ENCODE measurements at regions not wholly inside any gene's neighbourhood (a gene's known extent, or its start where the extent isn't known, plus 50 kb on each side); places are given as distances from the start of the nearest gene placed in this dataset.
A peak's percentile ranks its signal among the peaks of the same experiment; 100 is the strongest.

DNA sequence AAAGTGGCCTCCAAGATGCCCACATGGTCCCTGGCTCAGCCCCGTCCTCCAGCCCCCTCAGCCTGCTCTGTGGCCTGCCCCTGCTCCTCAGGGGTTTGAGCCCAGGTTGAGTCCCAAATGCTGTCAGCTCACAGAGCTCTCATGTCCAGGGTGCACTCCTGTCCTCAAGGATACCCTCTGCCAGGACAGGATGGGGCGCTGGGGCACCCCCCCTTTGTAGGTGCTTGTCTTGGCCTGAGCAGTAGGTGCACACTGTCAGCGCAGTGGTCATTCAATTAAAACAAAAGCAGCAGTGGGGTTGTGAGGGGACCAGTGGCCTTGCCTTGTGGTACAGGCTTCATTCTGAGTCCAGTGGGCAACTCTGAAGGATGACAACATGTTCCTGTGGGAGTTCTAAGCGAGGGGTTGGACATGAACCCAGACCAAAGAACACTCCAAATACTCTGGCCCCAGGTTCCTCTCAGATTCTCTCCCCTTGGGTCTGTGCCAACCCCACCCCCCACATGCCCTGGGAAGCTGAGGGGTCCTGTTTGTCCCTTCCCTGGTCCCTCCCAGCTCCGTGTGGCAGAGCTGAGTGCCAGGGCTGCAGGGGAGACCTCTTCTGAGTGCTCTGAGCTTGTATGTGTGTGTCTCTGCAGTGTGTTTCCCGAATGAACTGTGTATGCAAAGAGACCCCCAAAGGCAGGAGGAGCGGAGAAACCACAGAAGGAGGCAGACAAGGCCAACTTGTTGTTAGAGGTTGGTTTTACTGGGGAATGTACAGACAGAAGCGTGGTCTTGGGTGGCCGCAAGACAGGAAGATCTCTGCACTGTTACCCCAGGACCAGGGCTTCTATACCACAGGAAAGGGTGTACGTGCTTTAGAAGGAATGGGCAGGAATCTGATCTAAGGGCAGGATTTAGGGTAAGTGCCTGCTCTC lies 155.6 kb upstream of the HS6ST1 start:
- no peak overlapping the region for H3K27ac ChIP-seq

DNA sequence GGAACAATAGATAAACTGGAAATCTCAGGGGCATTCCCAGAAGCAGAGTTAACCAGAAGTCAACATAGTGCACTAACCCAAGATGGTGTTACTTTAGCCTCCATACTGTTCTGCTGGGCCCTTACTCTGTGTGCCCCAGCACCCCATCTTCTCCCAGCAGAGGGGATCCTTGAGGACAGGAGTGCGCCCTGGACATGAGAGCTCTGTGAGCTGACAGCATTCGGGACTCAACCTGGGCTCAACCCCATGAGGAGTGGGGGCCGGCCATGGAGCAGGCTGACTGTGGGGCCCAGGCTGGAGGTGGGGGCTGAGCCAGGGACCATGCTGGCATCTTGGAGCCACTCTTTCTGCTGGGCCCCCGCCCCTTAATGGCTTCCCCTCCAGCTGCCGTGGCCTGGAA lies 156.3 kb upstream of the HS6ST1 start:
- H3K36me3 ChIP-seq = no peaks in the 10 kb centered on the region
- H3K4me3 ChIP-seq = no peak overlapping the region
- peaks cover under 1 to 3% of the 10 kb centered on the region in 2 donors for H3K9me3 ChIP-seq
- DNase-seq (ENCODE audit: low spot score in 2 of 2) = peak in 1 of 2 donors; percentile 52
- no peak overlapping the region for H3K27ac ChIP-seq
- TF ChIP-seq, protein P1, sequence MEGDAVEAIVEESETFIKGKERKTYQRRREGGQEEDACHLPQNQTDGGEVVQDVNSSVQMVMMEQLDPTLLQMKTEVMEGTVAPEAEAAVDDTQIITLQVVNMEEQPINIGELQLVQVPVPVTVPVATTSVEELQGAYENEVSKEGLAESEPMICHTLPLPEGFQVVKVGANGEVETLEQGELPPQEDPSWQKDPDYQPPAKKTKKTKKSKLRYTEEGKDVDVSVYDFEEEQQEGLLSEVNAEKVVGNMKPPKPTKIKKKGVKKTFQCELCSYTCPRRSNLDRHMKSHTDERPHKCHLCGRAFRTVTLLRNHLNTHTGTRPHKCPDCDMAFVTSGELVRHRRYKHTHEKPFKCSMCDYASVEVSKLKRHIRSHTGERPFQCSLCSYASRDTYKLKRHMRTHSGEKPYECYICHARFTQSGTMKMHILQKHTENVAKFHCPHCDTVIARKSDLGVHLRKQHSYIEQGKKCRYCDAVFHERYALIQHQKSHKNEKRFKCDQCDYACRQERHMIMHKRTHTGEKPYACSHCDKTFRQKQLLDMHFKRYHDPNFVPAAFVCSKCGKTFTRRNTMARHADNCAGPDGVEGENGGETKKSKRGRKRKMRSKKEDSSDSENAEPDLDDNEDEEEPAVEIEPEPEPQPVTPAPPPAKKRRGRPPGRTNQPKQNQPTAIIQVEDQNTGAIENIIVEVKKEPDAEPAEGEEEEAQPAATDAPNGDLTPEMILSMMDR (IDR thresholded peaks at IDR 0.05) = no peak
- no peaks in the 10 kb centered on the region for H3K4me1 ChIP-seq
- intact Hi-C loops (cut with DNase I) = no loop called here
- H3K27me3 ChIP-seq = no peaks in the 10 kb centered on the region

More for the DNA sequence above, 155.6 kb upstream of the HS6ST1 start:
- TF ChIP-seq, protein P1 (IDR thresholded peaks at IDR 0.05) = no peak
- H3K4me1 ChIP-seq = no peaks in the 10 kb centered on the region
- no peaks in the 10 kb centered on the region for H3K36me3 ChIP-seq
- intact Hi-C loops (cut with DNase I) = no loop called here
- H3K27me3 ChIP-seq = no peaks in the 10 kb centered on the region
- peak in 1 of 2 donors; percentile 53 for DNase-seq (ENCODE audit: low spot score in 2 of 2)
- no peak overlapping the region for H3K4me3 ChIP-seq
- H3K9me3 ChIP-seq = peaks cover 7 to 10% of the 10 kb centered on the region in 2 donors

DNA sequence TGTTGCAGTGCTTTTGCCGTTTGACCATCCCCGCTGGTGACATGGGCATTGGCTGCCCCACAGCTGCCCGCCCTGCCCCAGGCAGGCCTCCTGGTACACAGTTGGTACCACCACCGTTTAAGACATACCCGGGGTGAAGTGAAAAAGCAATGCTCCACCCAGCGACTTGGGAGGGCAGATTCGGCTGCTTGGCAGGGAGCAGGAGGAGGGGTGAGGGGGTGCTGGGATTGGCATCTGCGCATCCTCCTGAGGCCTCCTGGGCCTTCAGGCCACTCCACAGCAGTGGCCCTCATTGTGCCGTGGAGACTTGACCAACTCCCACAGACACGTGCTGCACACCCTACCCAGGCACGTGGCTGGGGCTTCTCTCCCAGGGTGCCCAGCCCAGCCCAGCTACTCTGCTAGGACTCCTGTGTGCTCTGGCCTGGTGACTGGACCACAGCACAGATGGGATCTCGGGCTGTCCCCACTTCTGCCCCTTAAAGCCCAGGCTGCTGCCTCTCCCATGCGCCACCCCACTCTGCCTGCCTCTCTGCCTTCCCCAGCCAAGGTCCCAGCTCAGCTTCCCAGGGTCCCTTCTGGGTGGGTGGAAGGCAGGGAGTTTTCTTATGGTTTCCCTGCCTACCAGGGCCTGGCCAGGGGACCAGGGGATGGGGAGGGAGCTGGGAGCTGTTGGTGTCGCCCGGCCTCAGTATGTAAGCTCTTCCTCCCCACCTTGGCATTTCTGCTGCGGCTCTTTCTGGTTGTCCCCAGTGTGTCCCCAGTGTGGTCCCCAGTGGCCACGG lies 157.0 kb upstream of the HS6ST1 start:
- TF ChIP-seq, protein P1 (IDR thresholded peaks at IDR 0.05) = no peak
- Histone ChIP-seq H3K27ac (no peak overlapping the region), H3K36me3 (no peaks in the 10 kb centered on the region), H3K27me3 (no peaks in the 10 kb centered on the region), H3K4me3 (no peak overlapping the region), H3K9me3 (no peaks in the 10 kb centered on the region), H3K4me1 (no peaks in the 10 kb centered on the region)
- peak in 1 of 2 donors; percentile 37 for DNase-seq (ENCODE audit: low spot score in 2 of 2)
- intact Hi-C loops (cut with DNase I) = no loop called here

DNA sequence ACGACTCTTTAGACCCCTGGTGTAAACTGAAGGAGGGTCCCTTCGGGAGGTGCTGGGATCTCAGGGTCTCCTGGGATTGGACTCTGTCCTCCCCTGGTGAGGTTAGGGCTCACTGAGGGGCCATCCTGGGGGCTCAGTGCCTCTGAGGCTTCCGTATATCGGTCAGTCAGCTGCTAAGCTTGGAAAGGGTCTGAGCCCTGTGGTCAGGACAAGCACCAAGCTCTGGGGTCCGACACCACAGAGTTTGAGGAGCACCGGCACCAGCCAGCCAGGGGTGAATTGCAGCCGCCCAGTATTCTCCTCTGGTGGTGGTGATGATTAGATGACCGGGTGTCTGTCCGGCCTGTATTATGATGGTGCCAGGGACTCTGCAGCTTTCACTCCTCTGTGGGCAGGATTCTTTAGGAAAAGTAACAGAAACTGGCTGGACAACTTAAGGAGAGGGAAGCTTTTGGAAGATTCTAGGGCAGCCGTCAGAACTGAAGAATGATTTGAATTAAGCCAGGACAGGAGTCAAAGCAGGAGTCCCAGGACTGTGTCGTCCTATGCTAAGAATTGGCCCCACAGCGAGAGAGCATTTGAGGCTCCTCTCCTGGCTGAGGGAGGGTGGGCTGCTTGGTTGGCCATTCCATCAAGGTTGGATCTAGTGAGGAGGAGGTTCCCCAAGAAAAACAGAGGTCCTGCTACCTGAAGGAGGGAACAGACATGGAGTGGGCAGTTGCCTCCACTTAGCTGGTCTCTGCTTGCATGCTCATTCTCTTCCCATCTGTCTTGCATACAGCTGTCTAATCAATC lies 158.6 kb upstream of the HS6ST1 start:
- Histone ChIP-seq H3K36me3 (no peaks in the 10 kb centered on the region), H3K4me3 (no peak overlapping the region), H3K9me3 (peaks cover 0 to 10% of the 10 kb centered on the region in 2 donors), H3K27ac (no peak overlapping the region), H3K27me3 (no peaks in the 10 kb centered on the region), H3K4me1 (no peaks in the 10 kb centered on the region)
- DNase-seq (ENCODE audit: low spot score in 2 of 2) = peak in 1 of 2 donors; percentile 46
- TF ChIP-seq, protein P1 (IDR thresholded peaks at IDR 0.05) = no peak
- intact Hi-C loops (cut with DNase I) = no loop called here

DNA sequence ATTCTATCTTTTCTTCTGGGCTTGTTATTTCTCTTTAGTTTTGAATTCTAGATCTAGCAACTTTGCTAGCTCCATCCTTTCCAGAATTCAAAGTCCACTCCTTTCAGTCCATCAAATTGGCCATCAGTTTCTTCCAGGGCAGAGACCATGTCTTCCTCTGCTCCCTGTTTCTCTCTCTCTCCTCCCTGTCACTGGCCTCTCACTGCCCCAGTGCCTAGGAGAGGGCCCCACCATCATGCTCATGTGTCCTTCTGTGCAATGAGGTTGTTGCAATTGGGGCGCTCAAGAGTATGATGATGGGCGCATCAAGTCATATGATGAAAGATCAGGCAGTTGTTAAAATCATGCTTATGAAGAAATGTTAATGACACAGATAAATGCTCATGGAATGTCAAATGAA lies 159.2 kb upstream of the HS6ST1 start:
- Histone ChIP-seq H3K36me3 (no peaks in the 10 kb centered on the region), H3K27me3 (no peaks in the 10 kb centered on the region), H3K27ac (no peak overlapping the region), H3K9me3 (peaks cover 0 to 10% of the 10 kb centered on the region in 2 donors), H3K4me3 (no peak overlapping the region), H3K4me1 (no peaks in the 10 kb centered on the region)
- TF ChIP-seq, protein P1 (IDR thresholded peaks at IDR 0.05) = no peak
- intact Hi-C loops (cut with DNase I) = no loop called here
- peak in 1 of 2 donors; percentile 33 for DNase-seq (ENCODE audit: low spot score in 2 of 2)
